ENCODE measurements at regions not wholly inside any gene's neighbourhood (a gene's known extent, or its start where the extent isn't known, plus 50 kb on each side); places are given as distances from the start of the nearest gene placed in this dataset.

DNA sequence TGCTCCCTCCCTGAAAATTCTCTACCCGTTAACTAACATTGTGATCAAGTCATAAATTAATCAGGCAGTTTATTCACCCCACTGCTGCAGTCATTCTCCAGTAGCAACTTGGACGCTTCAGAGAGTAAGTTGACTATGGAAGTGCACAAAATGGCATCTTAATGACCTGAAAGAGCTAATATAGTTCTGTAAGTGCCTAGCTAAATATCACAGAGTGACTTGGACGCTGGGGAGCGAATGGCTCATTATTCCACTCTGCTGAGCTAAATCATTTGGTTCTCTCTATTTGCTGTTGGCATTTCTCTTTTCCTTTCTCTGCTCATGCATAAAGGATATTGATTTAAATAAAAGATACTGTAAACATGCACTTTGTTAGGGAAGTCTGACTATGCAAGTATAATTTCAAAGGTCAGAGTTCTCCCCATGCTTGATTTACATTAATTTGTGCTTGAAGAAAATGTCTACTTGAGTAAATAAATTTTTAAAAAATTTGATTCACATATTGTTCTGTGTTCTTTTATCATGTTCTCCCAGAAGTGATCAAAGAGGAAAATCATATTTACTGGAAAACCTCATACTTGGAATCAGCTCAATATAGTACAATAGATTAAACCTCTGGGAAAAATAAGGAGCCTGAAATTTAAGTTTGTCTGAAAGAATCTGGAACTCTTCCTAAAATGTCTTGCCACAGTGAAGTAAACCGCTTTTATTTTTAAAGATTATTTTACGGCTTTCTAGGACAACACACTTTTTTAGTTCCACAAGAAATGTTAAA, 169.5 kb upstream of the HAPLN1 start:
- BruUV-seq (replicated peaks), result no TSS peak
- TF ChIP-seq GATA2 (IDR thresholded peaks at IDR 0.05; ENCODE audit: insufficient read depth, insufficient read length, low read depth, low read length), result no peak
- TF ChIP-seq EZH2 (IDR thresholded peaks at IDR 0.05; ENCODE audit: borderline replicate concordance, low read depth, low read length, severe bottlenecking), result no peak
- no peak for TF ChIP-seq JUN (IDR thresholded peaks at IDR 0.05; ENCODE audit: borderline replicate concordance, insufficient read depth, insufficient read length, low read depth)
- no peak for TF ChIP-seq FOS (IDR thresholded peaks at IDR 0.05; ENCODE audit: borderline replicate concordance, insufficient read depth, low read length)
- TF ChIP-seq POLR2A (IDR thresholded peaks at IDR 0.05; ENCODE audit: low read depth, low read length), result no peak
- no peak for TF ChIP-seq POLR2AphosphoS5 (IDR thresholded peaks at IDR 0.05; ENCODE audit: insufficient read depth, low read depth, low read length)
- no peak for TF ChIP-seq MYC (IDR thresholded peaks at IDR 0.05; ENCODE audit: low read depth, low read length)
- TF ChIP-seq, protein P1, sequence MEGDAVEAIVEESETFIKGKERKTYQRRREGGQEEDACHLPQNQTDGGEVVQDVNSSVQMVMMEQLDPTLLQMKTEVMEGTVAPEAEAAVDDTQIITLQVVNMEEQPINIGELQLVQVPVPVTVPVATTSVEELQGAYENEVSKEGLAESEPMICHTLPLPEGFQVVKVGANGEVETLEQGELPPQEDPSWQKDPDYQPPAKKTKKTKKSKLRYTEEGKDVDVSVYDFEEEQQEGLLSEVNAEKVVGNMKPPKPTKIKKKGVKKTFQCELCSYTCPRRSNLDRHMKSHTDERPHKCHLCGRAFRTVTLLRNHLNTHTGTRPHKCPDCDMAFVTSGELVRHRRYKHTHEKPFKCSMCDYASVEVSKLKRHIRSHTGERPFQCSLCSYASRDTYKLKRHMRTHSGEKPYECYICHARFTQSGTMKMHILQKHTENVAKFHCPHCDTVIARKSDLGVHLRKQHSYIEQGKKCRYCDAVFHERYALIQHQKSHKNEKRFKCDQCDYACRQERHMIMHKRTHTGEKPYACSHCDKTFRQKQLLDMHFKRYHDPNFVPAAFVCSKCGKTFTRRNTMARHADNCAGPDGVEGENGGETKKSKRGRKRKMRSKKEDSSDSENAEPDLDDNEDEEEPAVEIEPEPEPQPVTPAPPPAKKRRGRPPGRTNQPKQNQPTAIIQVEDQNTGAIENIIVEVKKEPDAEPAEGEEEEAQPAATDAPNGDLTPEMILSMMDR (IDR thresholded peaks at IDR 0.05; ENCODE audit: extremely low read depth in 1 of 2, insufficient read depth in 1 of 2, low read depth in 1 of 2, low read length in 2 of 2), result no peak
- TF ChIP-seq, protein P2, sequence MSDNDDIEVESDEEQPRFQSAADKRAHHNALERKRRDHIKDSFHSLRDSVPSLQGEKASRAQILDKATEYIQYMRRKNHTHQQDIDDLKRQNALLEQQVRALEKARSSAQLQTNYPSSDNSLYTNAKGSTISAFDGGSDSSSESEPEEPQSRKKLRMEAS (IDR thresholded peaks at IDR 0.05; ENCODE audit: insufficient read depth, insufficient read length), result no peak
- no peaks in the 10 kb centered on the region for H3K4me1 ChIP-seq (ENCODE audit: control insufficient read depth, extremely low read depth, insufficient read depth, low read length)
- no peaks in the 10 kb centered on the region for H3K9me3 ChIP-seq (replicated peaks; ENCODE audit: control insufficient read depth, insufficient read depth, low read length)
- no peaks in the 10 kb centered on the region for H3K36me3 ChIP-seq (ENCODE audit: control insufficient read depth in 2 of 2, extremely low read depth in 1 of 2, insufficient read depth in 2 of 2, low read length in 2 of 2)
- no peak overlapping the region for H3K9ac ChIP-seq (replicated peaks; ENCODE audit: extremely low read depth, insufficient read depth, low read length)
- H3K79me2 ChIP-seq (ENCODE audit: control insufficient read depth, insufficient read depth, low read length), result no peaks in the 10 kb centered on the region
- ChIA-PET POLR2A (no interaction called here), CTCF (interaction anchor here (1.0 kb wide), 1 partner anchor 27 kb away, joined by 3 read pairs; no protein-coding TSS in a partner anchor)
- no peaks in the 10 kb centered on the region for H3K27me3 ChIP-seq (ENCODE audit: control insufficient read depth in 2 of 2, insufficient read depth in 2 of 2, low read length in 2 of 2)
- no peak overlapping the region for H3K4me3 ChIP-seq (replicated peaks in 1 of 3; ENCODE audit: insufficient read depth in 1 of 3, low read depth in 1 of 3, low read length in 3 of 3)
- intact Hi-C loops (cut with micrococcal nuclease) (no loop called here), dilution Hi-C loops (cut with MboI; ENCODE audit: extremely low pct_ligation_motif_present, low sequenced_read_pairs) (no loop called here)
- no peak for DNase-seq (ENCODE audit: low read depth, low spot score)
- FAIRE-seq, result no peak
- no peaks in the 10 kb centered on the region for H4K20me1 ChIP-seq (replicated peaks; ENCODE audit: control insufficient read depth, extremely low read depth, insufficient read depth, low read length)
- no peak overlapping the region for H3K4me2 ChIP-seq (ENCODE audit: insufficient read depth, low read length)
- no peak overlapping the region for H3K27ac ChIP-seq (ENCODE audit: insufficient read depth, low read depth, low read length)
- no peak overlapping the region for H2AFZ ChIP-seq (ENCODE audit: low read depth, low read length)
- H3K9me1 ChIP-seq (replicated peaks; ENCODE audit: control insufficient read depth, extremely low read depth, insufficient read depth, low read length), result no peaks in the 10 kb centered on the region
